Activated naive CD8-positive, alpha-beta T cell treated with anti-CD3 and anti-CD28 coated beads, Interleukin-2, amount 50 U/mL, for 24 hours (primary cell): ENCODE measurements at regions not wholly inside any gene's neighbourhood (a gene's known extent, or its start where the extent isn't known, plus 50 kb on each side); places are given as distances from the start of the nearest gene placed in this dataset.
A peak's percentile ranks its signal among the peaks of the same experiment; 100 is the strongest.

Experiments used
- ATAC-seq: fragments of 150-1000 bp; cut with Tn5 transposase; one replicate; pipeline ENCODE4 v1.10.0; 2021
- DNase-seq: peaks from one replicate; pipeline ENCODE4 v3.0.0; 2021
- H3K27ac Mint-ChIP-seq: one replicate; pipeline ENCODE4 v1.8.0; 2021; ENCODE audit warnings: mild to moderate bottlenecking, mixed read lengths
- H3K27me3 Mint-ChIP-seq: one replicate; pipeline ENCODE4 v1.8.0; 2021; ENCODE audit warnings: mixed read lengths
- H3K36me3 Mint-ChIP-seq: one replicate; pipeline ENCODE4 v1.8.0; 2021; ENCODE audit warnings: low read depth, mixed read lengths
- H3K4me1 Mint-ChIP-seq: one replicate; pipeline ENCODE4 v1.8.0; 2021; ENCODE audit warnings: mixed read lengths
- H3K4me3 Mint-ChIP-seq: one replicate; pipeline ENCODE4 v1.8.0; 2021; ENCODE audit warnings: mild to moderate bottlenecking, moderate library complexity, mixed read lengths
- H3K9me3 Mint-ChIP-seq: one replicate; pipeline ENCODE4 v1.8.0; 2021; ENCODE audit warnings: mixed read lengths

DNA sequence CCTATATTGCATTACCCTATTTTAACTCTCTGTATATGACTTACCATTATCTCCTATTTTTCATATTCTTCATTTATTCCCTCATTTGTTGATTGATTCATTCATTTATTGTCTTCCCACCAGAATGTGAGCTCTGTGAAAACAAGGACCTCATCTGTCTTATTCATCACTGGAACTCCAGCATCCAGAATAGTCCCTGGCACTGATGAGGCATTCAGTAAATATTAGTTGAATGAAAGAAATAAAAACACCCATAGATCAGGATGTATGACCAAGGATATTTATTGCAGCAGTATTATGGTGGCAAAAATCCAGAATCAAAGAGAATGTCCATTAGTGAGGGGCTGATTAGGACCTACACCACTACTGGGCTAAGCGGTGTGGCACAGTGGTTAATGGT, 164.9 kb downstream of the SPRY1 start:
- H3K4me3 Mint-ChIP-seq, result no peak overlapping the region
- ATAC-seq (no peak), DNase-seq (no peak)
- peaks cover 2% of the 10 kb centered on the region for H3K9me3 Mint-ChIP-seq
- peaks cover 13% of the 10 kb centered on the region for H3K4me1 Mint-ChIP-seq
- peaks cover 7% of the 10 kb centered on the region for H3K27me3 Mint-ChIP-seq
- H3K36me3 Mint-ChIP-seq, result no peaks in the 10 kb centered on the region
- H3K27ac Mint-ChIP-seq, result no peak overlapping the region

GRCh38 chr4:123562994-123563750, 166.6 kb downstream of the SPRY1 start:
- ATAC-seq (no peak), DNase-seq (no peak)
- Mint-ChIP-seq H3K9me3 (peaks cover 8% of the 10 kb centered on the region), H3K36me3 (no peaks in the 10 kb centered on the region), H3K27ac (no peak overlapping the region), H3K27me3 (peaks cover 7% of the 10 kb centered on the region), H3K4me1 (peaks cover 13% of the 10 kb centered on the region), H3K4me3 (no peak overlapping the region)

DNA sequence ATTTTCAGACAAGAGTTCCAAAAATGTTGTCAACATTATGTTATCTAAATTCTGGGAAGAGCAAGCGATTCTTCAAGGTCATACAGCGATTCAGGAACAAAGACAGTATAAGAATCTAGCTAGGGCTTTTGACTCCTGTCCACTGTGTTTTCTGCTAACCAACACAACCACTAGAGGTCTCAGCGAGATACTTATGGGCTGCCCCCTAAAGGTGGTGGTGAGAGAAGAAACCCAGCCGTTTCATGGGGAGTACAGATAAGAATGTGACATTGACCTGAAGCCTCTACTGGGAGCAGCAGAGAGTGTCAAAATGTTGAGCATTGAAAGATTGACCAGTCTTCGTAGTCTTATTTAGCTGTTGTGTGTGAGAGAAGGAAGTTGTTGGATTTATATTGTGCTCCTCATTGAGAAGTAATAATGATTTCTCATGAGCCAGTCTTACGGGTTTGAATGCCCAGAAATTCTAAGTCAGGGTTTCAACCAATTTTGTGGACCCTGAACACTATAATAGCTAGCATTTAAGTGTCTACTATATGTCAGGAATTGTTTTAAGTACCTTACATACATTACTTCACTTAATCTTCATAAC, 168.3 kb downstream of the SPRY1 start:
- DNase-seq (peak; percentile 49), ATAC-seq (peak; percentile 100)
- Mint-ChIP-seq H3K4me1 (peaks cover 13% of the 10 kb centered on the region), H3K36me3 (no peaks in the 10 kb centered on the region), H3K27ac (no peak overlapping the region), H3K9me3 (peaks cover 8% of the 10 kb centered on the region), H3K27me3 (peaks cover 7% of the 10 kb centered on the region), H3K4me3 (no peak overlapping the region)

DNA sequence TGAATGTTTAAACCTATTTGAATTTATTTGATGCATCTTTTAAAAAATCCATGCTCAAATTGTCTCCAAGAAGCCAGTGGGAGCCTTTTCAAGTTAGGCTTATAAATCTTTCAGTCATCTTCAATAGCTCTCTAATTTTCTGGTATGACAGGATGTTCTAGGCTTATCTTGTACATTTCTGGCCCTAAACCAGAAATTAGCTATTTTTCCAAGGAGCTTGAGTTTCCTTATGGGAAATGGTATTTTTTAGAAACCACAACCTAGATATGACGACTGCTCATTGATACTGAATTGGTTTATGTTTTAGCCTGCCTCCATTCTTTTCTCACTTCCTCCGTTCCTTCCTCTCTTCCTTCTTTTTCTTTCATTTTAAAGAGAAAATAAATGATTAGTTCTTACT, 172.3 kb downstream of the SPRY1 start:
- H3K36me3 Mint-ChIP-seq, result no peaks in the 10 kb centered on the region
- no peak for DNase-seq
- peaks cover 5% of the 10 kb centered on the region for H3K27me3 Mint-ChIP-seq
- ATAC-seq, result no peak
- H3K27ac Mint-ChIP-seq, result no peak overlapping the region
- H3K4me1 Mint-ChIP-seq, result peaks cover 11% of the 10 kb centered on the region
- H3K9me3 Mint-ChIP-seq, result peaks cover 8% of the 10 kb centered on the region
- no peak overlapping the region for H3K4me3 Mint-ChIP-seq

- H3K27ac Mint-ChIP-seq, result no peak overlapping the region
- H3K27me3 Mint-ChIP-seq, result peaks cover 5% of the 10 kb centered on the region
- H3K9me3 Mint-ChIP-seq, result peaks cover 8% of the 10 kb centered on the region
- no peak for ATAC-seq
- H3K4me3 Mint-ChIP-seq, result no peak overlapping the region
- no peaks in the 10 kb centered on the region for H3K36me3 Mint-ChIP-seq
- DNase-seq, result no peak
- peaks cover 5% of the 10 kb centered on the region for H3K4me1 Mint-ChIP-seq
These were observed 172.9 kb downstream of the SPRY1 start for GRCh38 chr4:123569541-123569940.

GRCh38 chr4:123573866-123574508, 177.4 kb downstream of the SPRY1 start:
- no peak for ATAC-seq
- Mint-ChIP-seq H3K4me3 (no peak overlapping the region), H3K36me3 (no peaks in the 10 kb centered on the region), H3K27ac (no peak overlapping the region), H3K9me3 (peaks cover 2% of the 10 kb centered on the region), H3K4me1 (no peaks in the 10 kb centered on the region), H3K27me3 (peaks cover 2% of the 10 kb centered on the region)
- no peak for DNase-seq

DNA sequence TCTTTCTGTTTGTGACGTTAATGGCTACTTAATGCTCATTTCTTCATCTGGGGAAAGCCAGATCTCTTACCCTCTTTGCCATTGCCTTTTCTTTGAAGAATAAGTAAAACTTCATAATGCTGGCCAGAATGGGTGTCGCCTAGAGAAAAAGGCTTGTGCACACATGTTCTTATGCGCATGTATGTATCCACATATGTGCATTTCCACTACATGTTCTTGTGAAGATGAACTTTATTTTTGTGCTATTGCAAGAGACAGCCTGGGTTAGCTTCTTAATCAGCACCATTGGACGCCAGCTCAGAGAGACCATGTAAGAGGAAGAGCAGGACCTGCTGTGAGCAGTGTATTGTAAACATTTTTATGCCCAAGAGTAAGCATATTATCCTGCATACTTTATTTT, 178.7 kb downstream of the SPRY1 start:
- no peak for ATAC-seq
- H3K27me3 Mint-ChIP-seq, result peaks cover 2% of the 10 kb centered on the region
- H3K4me3 Mint-ChIP-seq, result no peak overlapping the region
- H3K9me3 Mint-ChIP-seq, result peaks cover 6% of the 10 kb centered on the region
- no peaks in the 10 kb centered on the region for H3K4me1 Mint-ChIP-seq
- H3K36me3 Mint-ChIP-seq, result no peaks in the 10 kb centered on the region
- H3K27ac Mint-ChIP-seq, result no peak overlapping the region
- no peak for DNase-seq

- Mint-ChIP-seq H3K27me3 (no peaks in the 10 kb centered on the region), H3K4me1 (no peaks in the 10 kb centered on the region), H3K27ac (no peak overlapping the region), H3K9me3 (peaks cover 19% of the 10 kb centered on the region), H3K36me3 (peaks cover 11% of the 10 kb centered on the region), H3K4me3 (no peak overlapping the region)
- DNase-seq (no peak), ATAC-seq (no peak)
These were observed 180.8 kb downstream of the SPRY1 start for GRCh38 chr4:123577225-123577906.

- Mint-ChIP-seq H3K9me3 (peaks cover 19% of the 10 kb centered on the region), H3K4me1 (no peaks in the 10 kb centered on the region), H3K27me3 (no peaks in the 10 kb centered on the region), H3K4me3 (no peak overlapping the region), H3K27ac (no peak overlapping the region), H3K36me3 (peaks cover 11% of the 10 kb centered on the region)
- no peak for DNase-seq
- no peak for ATAC-seq
These were observed 181.9 kb downstream of the SPRY1 start for GRCh38 chr4:123578276-123579029.

DNA sequence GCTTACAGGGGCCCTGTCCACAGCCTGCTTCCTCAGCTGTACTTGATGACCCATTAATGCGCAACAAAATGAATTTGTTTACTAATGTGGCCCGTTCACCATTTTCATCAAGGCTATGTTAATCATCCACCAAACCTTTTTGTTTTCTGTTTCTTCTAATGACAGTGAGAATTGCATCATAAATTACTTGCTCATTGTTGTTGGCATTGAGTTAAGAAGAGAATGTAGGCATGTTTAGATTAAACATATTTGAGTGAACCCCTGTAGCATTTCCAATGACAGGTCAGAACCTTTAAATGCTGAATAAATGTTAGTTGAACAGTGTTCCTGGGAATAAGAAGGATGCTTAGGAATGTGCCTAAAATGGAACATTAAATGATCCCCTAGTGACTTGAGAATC, 183.4 kb downstream of the SPRY1 start:
- DNase-seq, result no peak
- no peak for ATAC-seq

DNA sequence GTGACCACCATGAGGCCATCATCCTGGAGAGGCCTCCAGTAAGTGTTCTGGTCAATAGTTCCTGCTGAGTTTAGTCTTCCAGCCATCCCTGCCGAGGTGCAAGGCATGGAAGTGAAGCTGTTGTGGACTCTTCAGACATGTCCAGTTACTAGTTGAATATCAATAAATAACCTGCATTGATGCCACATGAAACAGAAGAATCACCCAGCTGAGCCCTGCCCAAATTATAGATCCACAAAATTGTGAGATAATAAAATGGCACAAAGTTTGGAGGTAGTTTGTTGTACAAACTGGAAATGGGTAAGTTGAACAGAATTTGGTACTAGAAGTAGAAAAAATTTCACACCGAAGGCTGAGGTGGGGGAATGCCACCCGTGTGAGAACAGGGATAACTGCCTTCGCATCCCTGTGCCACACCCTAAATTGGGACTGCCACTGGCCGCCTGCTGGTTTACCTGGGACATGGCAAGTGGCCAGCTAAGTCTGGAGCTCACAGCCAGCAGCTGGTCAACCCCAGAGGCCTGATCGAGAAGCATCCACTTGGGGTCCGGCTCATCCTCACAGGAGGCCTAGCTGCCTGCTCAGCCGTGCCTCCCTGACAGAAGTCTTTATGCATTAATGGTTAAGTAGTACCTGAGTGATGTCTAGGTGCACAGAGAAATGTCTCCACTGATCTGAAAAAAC, 184.5 kb downstream of the SPRY1 start:
- peaks cover 19% of the 10 kb centered on the region for H3K9me3 Mint-ChIP-seq
- DNase-seq, result no peak
- no peaks in the 10 kb centered on the region for H3K27me3 Mint-ChIP-seq
- peaks cover 11% of the 10 kb centered on the region for H3K36me3 Mint-ChIP-seq
- no peak for ATAC-seq
- no peaks in the 10 kb centered on the region for H3K4me1 Mint-ChIP-seq
- H3K4me3 Mint-ChIP-seq, result no peak overlapping the region
- no peak overlapping the region for H3K27ac Mint-ChIP-seq

More for the DNA sequence above, 183.4 kb downstream of the SPRY1 start:
- H3K4me3 Mint-ChIP-seq, result no peak overlapping the region
- H3K4me1 Mint-ChIP-seq, result no peaks in the 10 kb centered on the region
- peaks cover 11% of the 10 kb centered on the region for H3K36me3 Mint-ChIP-seq
- H3K27ac Mint-ChIP-seq, result no peak overlapping the region
- H3K9me3 Mint-ChIP-seq, result peaks cover 19% of the 10 kb centered on the region
- H3K27me3 Mint-ChIP-seq, result no peaks in the 10 kb centered on the region

GRCh38 chr4:123581802-123582201, 185.2 kb downstream of the SPRY1 start:
- no peaks in the 10 kb centered on the region for H3K4me1 Mint-ChIP-seq
- no peak overlapping the region for H3K27ac Mint-ChIP-seq
- ATAC-seq (no peak), DNase-seq (no peak)
- peaks cover 19% of the 10 kb centered on the region for H3K9me3 Mint-ChIP-seq
- H3K27me3 Mint-ChIP-seq, result no peaks in the 10 kb centered on the region
- H3K4me3 Mint-ChIP-seq, result no peak overlapping the region
- peaks cover 11% of the 10 kb centered on the region for H3K36me3 Mint-ChIP-seq

DNA sequence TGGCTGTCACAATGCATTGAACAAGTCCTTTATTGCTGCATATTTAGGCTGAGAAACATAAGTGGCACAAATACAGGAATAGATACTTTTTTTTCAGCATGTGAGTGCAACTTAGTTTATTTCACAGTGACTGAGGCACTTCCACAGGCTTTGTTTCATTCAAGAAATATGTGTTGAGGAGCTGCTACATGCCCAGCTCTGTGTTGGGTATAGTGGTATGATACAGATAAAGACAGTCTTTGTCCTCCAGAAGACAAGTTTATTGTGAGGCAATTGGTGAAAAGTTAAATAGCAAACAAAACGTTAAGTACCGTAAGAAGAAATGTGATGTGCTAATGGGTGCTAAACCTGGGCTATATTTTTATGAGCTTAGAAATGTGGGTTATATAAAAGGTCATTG, 186.4 kb downstream of the SPRY1 start:
- DNase-seq (no peak), ATAC-seq (no peak)
- H3K4me3 Mint-ChIP-seq, result no peak overlapping the region
- no peaks in the 10 kb centered on the region for H3K4me1 Mint-ChIP-seq
- no peaks in the 10 kb centered on the region for H3K27me3 Mint-ChIP-seq
- peaks cover 19% of the 10 kb centered on the region for H3K9me3 Mint-ChIP-seq
- H3K36me3 Mint-ChIP-seq, result peaks cover 11% of the 10 kb centered on the region
- H3K27ac Mint-ChIP-seq, result no peak overlapping the region

DNA sequence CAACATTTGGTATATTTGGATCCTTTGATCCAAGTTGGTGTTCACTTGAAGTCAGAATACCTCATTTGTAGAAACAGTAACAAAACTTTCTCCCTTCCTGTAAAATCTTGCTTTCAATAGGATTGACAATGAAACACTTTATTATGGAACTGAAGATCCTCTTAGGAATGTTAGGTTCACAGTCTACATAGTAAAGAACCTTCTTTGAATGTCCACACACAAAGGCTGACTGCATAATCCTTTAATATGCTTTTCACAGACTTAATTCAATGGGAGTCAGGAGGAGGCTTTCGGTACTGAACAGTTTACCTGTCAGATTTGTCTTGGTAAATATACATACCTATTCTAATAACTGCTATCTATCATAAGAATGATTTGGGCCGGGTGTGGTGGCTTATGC, 188.5 kb downstream of the SPRY1 start:
- no peak overlapping the region for H3K27ac Mint-ChIP-seq
- peaks cover 10% of the 10 kb centered on the region for H3K4me1 Mint-ChIP-seq
- no peak overlapping the region for H3K4me3 Mint-ChIP-seq
- H3K9me3 Mint-ChIP-seq, result peaks cover 14% of the 10 kb centered on the region
- ATAC-seq (no peak), DNase-seq (no peak)
- H3K27me3 Mint-ChIP-seq, result no peaks in the 10 kb centered on the region
- H3K36me3 Mint-ChIP-seq, result peaks cover 11% of the 10 kb centered on the region
